SK-N-SH treated with all-trans-retinoic acid at 6 μM for 48 hours (cell line): ENCODE measurements at regions not wholly inside any gene's neighbourhood (a gene's known extent, or its start where the extent isn't known, plus 50 kb on each side); places are given as distances from the start of the nearest gene placed in this dataset.
"Not testable (repeated sequence)": the region's sequence is repeated elsewhere in the genome, so short reads cannot be mapped to it uniquely, and the experiment has no call there.

Experiments
- ATAC-seq: fragments of 200-7000 bp; cut with Tn5 transposase; 3 replicates; pipeline ENCODE4 v1.9.1; 2020; ENCODE audit warnings: mild to moderate bottlenecking, moderate library complexity
- ARNTL ChIP-seq: fragments of 450-650 bp; formaldehyde crosslinking; IDR thresholded peaks from 2 replicates; pipeline ENCODE4 v1.5.0; 2020; ENCODE audit warnings: low read depth, mild to moderate bottlenecking, moderate library complexity, borderline replicate concordance
- BACH2 ChIP-seq: fragments of 250-450 bp; sonication (Bioruptor Pico); IDR thresholded peaks from 2 replicates; pipeline ENCODE4 v1.9.0; 2021; ENCODE audit warnings: mild to moderate bottlenecking, borderline replicate concordance
- ESRRG ChIP-seq: fragments of 250-450 bp; sonication (Bioruptor Pico); IDR thresholded peaks from 2 replicates; pipeline ENCODE4 v1.6.1; 2021; ENCODE audit warnings: mild to moderate bottlenecking
- GLIS3 ChIP-seq: fragments of 250-450 bp; sonication (Bioruptor Pico); IDR thresholded peaks from 2 replicates; pipeline ENCODE4 v1.5.0; 2020; ENCODE audit warnings: mild to moderate bottlenecking, moderate library complexity
- ISL1 ChIP-seq: fragments of 250-450 bp; sonication (Bioruptor Pico); IDR thresholded peaks from 2 replicates; pipeline ENCODE4 v2.1.2; 2022; ENCODE audit warnings: mild to moderate bottlenecking, moderate library complexity
- PPARA ChIP-seq: fragments of 250-450 bp; sonication (Bioruptor Pico); IDR thresholded peaks from 2 replicates; pipeline ENCODE4 v1.5.0; 2020; ENCODE audit warnings: mild to moderate bottlenecking, borderline replicate concordance
- SNAI2 ChIP-seq: fragments of 250-450 bp; sonication (Bioruptor Pico); IDR thresholded peaks from 2 replicates; pipeline ENCODE4 v1.5.0; 2020; ENCODE audit warnings: mild to moderate bottlenecking, moderate library complexity
- TCF4 ChIP-seq: fragments of 250-450 bp; sonication (Bioruptor Pico); IDR thresholded peaks from 2 replicates; pipeline ENCODE4 v1.8.0; 2021; ENCODE audit warnings: mild to moderate bottlenecking, moderate library complexity, borderline replicate concordance
- TOX ChIP-seq: fragments of 250-450 bp; sonication (Bioruptor Pico); IDR thresholded peaks from 2 replicates; pipeline ENCODE4 v1.8.0; 2021; ENCODE audit warnings: mild to moderate bottlenecking, moderate library complexity, borderline replicate concordance
- ZC3H10 ChIP-seq: fragments of 250-450 bp; sonication (Bioruptor Pico); IDR thresholded peaks from 2 replicates; pipeline ENCODE4 v1.5.1; 2021; ENCODE audit warnings: mild to moderate bottlenecking, moderate library complexity
- ZFP3 ChIP-seq: fragments of 250-450 bp; sonication (Bioruptor Pico); IDR thresholded peaks from 2 replicates; pipeline ENCODE4 v1.5.0; 2020; ENCODE audit warnings: mild to moderate bottlenecking, moderate library complexity
- ZFP30 ChIP-seq: fragments of 450-650 bp; formaldehyde crosslinking; IDR thresholded peaks from 2 replicates; pipeline ENCODE4 v1.5.0; 2022; ENCODE audit warnings: mild to moderate bottlenecking, moderate library complexity
- ZNF565 ChIP-seq: fragments of 450-650 bp; formaldehyde crosslinking; conservative IDR thresholded peaks from 2 replicates; pipeline ENCODE4 v1.5.0; 2020; ENCODE audit warnings: low read depth, mild to moderate bottlenecking, moderate library complexity
- ZNF70 ChIP-seq: fragments of 450-650 bp; formaldehyde crosslinking; IDR thresholded peaks from 2 replicates; pipeline ENCODE4 v1.5.0; 2020; ENCODE audit warnings: mild to moderate bottlenecking, moderate library complexity
- ZNF8 ChIP-seq: fragments of 450-650 bp; formaldehyde crosslinking; IDR thresholded peaks from 2 replicates; pipeline ENCODE4 v1.5.0; 2020; ENCODE audit warnings: mild to moderate bottlenecking, moderate library complexity
- TF ChIP-seq, protein P1 (sequence below): fragments of 250-450 bp; sonication (Bioruptor Pico); IDR thresholded peaks from 2 replicates; pipeline ENCODE4 v1.8.0; 2021; ENCODE audit warnings: low read depth, mild to moderate bottlenecking, moderate library complexity, borderline replicate concordance
- TF ChIP-seq, protein P2 (sequence below): fragments of 250-450 bp; sonication (Bioruptor Pico); IDR thresholded peaks from 2 replicates; pipeline ENCODE4 v1.5.1; 2020; ENCODE audit warnings: low read depth, mild to moderate bottlenecking, moderate library complexity
- TF ChIP-seq, protein P3 (sequence below): fragments of 250-450 bp; sonication (Bioruptor Pico); IDR thresholded peaks from 2 replicates; pipeline ENCODE4 v1.8.0; 2020; ENCODE audit warnings: mild to moderate bottlenecking, moderate library complexity, borderline replicate concordance
- TF ChIP-seq, protein P4 (sequence below): fragments of 250-450 bp; sonication (Bioruptor Pico); IDR thresholded peaks from 2 replicates; pipeline ENCODE4 v1.5.0; 2020; ENCODE audit warnings: mild to moderate bottlenecking, moderate library complexity

DNA sequence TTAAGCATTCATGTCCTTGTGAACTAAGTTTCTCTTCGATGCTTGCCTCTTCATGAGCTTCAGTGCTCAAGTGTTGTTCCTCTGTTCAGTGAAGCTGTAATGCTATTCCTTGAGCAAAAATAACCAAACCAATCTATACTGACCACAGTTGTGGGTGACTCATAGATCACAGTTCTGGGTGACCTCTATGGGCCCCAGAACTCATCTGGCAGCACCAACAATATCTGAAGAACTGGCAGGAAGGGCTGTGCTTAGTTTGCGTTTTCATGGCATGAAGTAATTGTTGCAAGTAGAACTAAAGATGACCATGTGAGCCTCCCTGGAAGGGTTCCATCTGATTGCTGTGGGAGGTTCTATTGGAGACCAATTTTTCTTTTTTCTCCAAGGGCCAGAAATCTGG, 106.2 kb downstream of the CCNG2 start:
- no peak for ATAC-seq
- TF ChIP-seq ESRRG (no peak), ZFP30 (CRISPR knock-in tag) (no peak), ARNTL (CRISPR knock-in tag) (no peak), ISL1 (no peak), ZNF70 (no peak), PPARA (no peak), TCF4 (CRISPR knock-in tag) (no peak), GLIS3 (CRISPR knock-in tag) (no peak), BACH2 (CRISPR knock-in tag) (no peak), ZNF8 (no peak), ZNF565 (no peak), TOX (CRISPR knock-in tag) (no peak)
- TF ChIP-seq, protein P1, sequence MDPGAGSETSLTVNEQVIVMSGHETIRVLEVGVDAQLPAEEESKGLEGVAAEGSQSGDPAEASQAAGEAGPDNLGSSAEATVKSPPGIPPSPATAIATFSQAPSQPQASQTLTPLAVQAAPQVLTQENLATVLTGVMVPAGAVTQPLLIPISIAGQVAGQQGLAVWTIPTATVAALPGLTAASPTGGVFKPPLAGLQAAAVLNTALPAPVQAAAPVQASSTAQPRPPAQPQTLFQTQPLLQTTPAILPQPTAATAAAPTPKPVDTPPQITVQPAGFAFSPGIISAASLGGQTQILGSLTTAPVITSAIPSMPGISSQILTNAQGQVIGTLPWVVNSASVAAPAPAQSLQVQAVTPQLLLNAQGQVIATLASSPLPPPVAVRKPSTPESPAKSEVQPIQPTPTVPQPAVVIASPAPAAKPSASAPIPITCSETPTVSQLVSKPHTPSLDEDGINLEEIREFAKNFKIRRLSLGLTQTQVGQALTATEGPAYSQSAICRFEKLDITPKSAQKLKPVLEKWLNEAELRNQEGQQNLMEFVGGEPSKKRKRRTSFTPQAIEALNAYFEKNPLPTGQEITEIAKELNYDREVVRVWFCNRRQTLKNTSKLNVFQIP (CRISPR knock-in tag) = no peak
- TF ChIP-seq, protein P2, sequence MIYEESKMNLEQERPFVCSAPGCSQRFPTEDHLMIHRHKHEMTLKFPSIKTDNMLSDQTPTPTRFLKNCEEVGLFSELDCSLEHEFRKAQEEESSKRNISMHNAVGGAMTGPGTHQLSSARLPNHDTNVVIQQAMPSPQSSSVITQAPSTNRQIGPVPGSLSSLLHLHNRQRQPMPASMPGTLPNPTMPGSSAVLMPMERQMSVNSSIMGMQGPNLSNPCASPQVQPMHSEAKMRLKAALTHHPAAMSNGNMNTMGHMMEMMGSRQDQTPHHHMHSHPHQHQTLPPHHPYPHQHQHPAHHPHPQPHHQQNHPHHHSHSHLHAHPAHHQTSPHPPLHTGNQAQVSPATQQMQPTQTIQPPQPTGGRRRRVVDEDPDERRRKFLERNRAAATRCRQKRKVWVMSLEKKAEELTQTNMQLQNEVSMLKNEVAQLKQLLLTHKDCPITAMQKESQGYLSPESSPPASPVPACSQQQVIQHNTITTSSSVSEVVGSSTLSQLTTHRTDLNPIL (CRISPR knock-in tag) = no peak

DNA sequence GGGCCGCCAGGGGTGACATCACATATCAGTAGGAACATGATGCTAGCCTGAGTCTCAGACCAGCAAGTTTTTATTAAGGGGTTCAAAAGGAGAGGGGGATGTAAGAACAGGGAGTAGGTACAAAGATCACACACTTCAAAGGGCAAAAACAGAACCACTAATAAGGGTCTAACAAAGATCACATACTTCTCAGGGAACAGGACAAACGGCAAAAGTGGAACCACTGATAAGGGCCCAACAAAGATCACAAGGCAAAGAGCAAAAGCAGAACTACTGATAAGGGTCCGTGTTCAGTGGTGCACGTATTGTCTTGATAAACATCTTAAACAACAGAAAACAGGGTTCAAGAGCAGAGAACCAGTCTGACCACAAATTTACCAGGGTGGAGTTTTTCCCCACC, 107.0 kb downstream of the CCNG2 start:
- ATAC-seq = not testable (repeated sequence)

DNA sequence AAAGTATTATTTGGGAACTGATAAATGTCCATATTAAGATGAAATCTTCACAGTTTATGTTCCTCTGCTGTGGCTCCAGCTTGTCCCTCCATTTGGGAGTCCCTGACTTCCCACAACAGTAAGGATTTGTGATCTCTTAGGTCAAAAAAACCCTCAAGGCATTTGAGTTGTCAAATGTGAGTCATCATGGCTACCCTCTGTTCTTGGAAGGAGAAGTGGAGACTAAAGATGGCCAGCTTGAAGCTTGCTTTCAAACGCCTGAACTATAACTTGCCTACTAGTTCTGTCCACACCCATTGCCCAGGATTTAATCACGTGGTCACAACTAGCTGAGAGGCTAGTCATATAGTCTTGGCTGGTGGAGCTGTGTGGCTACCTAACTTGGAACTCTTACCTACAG, 107.8 kb downstream of the CCNG2 start:
- no peak for TF ChIP-seq ZC3H10 (CRISPR knock-in tag)
- no peak for TF ChIP-seq ARNTL (CRISPR knock-in tag)
- TF ChIP-seq SNAI2 (CRISPR knock-in tag) = no peak
- TF ChIP-seq ESRRG = no peak
- no peak for TF ChIP-seq PPARA
- no peak for TF ChIP-seq ZNF8
- ATAC-seq = no peak

DNA sequence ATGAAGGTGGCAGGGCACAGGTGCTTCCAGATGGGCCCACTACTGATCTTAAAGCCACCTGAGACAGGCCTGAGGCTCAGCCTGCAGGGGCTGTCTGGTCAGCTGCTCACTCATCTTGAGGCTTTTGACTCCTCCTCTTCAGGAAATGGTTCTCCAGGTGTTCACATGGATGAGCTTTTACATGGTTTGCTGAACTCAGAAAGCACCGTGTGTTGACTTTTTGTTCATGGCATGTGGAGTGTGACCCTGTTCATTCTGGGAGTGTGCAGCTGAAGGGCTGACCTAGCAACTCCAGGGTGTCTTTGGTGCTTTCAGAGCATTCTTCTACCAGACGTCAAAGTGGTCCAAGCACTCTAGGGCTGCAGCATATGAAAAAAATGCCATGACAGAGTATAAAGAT, 111.1 kb downstream of the CCNG2 start:
- no peak for ATAC-seq
- TF ChIP-seq ZC3H10 (CRISPR knock-in tag) = no peak
- no peak for TF ChIP-seq ZNF565
- TF ChIP-seq, protein P3, sequence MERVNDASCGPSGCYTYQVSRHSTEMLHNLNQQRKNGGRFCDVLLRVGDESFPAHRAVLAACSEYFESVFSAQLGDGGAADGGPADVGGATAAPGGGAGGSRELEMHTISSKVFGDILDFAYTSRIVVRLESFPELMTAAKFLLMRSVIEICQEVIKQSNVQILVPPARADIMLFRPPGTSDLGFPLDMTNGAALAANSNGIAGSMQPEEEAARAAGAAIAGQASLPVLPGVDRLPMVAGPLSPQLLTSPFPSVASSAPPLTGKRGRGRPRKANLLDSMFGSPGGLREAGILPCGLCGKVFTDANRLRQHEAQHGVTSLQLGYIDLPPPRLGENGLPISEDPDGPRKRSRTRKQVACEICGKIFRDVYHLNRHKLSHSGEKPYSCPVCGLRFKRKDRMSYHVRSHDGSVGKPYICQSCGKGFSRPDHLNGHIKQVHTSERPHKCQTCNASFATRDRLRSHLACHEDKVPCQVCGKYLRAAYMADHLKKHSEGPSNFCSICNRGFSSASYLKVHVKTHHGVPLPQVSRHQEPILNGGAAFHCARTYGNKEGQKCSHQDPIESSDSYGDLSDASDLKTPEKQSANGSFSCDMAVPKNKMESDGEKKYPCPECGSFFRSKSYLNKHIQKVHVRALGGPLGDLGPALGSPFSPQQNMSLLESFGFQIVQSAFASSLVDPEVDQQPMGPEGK = no peak
- TF ChIP-seq ISL1 = no peak
- no peak for TF ChIP-seq ZFP3
- TF ChIP-seq ZNF8 = no peak
- no peak for TF ChIP-seq ESRRG

DNA sequence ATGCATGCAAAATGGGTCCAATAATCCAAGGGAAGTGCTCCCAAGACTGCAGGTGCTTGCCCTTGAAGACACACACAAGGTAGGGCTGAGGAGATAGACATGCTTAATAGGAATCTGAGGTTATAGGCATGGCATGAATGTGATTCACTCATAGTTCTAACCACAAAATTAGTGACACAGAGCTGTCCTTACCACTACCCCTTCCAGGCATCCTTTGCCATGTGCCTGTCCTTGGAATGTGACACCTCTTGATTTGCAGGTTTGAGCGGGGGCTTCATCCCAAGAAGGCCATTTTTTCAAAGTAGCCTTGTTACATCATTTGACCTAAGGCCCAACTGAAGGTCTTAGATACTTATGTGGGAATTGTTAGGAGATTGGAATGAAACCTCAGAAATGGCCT, 112.5 kb downstream of the CCNG2 start:
- TF ChIP-seq, protein P3 = no peak
- TF ChIP-seq ISL1 = no peak
- TF ChIP-seq, protein P4, sequence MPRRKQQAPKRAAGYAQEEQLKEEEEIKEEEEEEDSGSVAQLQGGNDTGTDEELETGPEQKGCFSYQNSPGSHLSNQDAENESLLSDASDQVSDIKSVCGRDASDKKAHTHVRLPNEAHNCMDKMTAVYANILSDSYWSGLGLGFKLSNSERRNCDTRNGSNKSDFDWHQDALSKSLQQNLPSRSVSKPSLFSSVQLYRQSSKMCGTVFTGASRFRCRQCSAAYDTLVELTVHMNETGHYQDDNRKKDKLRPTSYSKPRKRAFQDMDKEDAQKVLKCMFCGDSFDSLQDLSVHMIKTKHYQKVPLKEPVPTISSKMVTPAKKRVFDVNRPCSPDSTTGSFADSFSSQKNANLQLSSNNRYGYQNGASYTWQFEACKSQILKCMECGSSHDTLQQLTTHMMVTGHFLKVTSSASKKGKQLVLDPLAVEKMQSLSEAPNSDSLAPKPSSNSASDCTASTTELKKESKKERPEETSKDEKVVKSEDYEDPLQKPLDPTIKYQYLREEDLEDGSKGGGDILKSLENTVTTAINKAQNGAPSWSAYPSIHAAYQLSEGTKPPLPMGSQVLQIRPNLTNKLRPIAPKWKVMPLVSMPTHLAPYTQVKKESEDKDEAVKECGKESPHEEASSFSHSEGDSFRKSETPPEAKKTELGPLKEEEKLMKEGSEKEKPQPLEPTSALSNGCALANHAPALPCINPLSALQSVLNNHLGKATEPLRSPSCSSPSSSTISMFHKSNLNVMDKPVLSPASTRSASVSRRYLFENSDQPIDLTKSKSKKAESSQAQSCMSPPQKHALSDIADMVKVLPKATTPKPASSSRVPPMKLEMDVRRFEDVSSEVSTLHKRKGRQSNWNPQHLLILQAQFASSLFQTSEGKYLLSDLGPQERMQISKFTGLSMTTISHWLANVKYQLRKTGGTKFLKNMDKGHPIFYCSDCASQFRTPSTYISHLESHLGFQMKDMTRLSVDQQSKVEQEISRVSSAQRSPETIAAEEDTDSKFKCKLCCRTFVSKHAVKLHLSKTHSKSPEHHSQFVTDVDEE = no peak
- no peak for TF ChIP-seq ARNTL (CRISPR knock-in tag)
- no peak for TF ChIP-seq ZFP30 (CRISPR knock-in tag)
- TF ChIP-seq, all 23 proteins: peak for 0
- ATAC-seq = no peak
